GM12892 (cell line): ENCODE measurements at regions not wholly inside any gene's neighbourhood (a gene's known extent, or its start where the extent isn't known, plus 50 kb on each side); places are given as distances from the start of the nearest gene placed in this dataset.

Source experiments
- POLR2A ChIP-seq: IDR thresholded peaks from 2 replicates; pipeline ENCODE4 v1.6.1; 2011; ENCODE audit warnings: low read depth, low read length, control low read depth
- POLR2AphosphoS5 ChIP-seq: IDR thresholded peaks from 2 replicates; pipeline ENCODE4 v1.6.1; 2011; ENCODE audit warnings: low read depth, low read length, control low read depth

- TF ChIP-seq POLR2A = no peak
- TF ChIP-seq POLR2AphosphoS5 = no peak
These were observed 494.0 kb downstream of the UQCRFS1 start for GRCh38 chr19:28718909-28719308.
